ENCODE measurements at regions not wholly inside any gene's neighbourhood (a gene's known extent, or its start where the extent isn't known, plus 50 kb on each side); places are given as distances from the start of the nearest gene placed in this dataset.

GRCh38 chr9:14424983-14425382 lies 111.0 kb upstream of the NFIB start:
- no peak for DNase-seq

GRCh38 chr9:14424289-14424688 lies 110.3 kb upstream of the NFIB start:
- DNase-seq, result no peak

GRCh38 chr9:14423815-14424261 lies 109.9 kb upstream of the NFIB start:
- DNase-seq, result no peak

GRCh38 chr9:14421291-14421690 lies 107.3 kb upstream of the NFIB start:
- no peak for DNase-seq

- no peak for DNase-seq
Measured at GRCh38 chr9:14418941-14419937, 105.3 kb upstream of the NFIB start.

GRCh38 chr9:14418301-14418940 lies 104.5 kb upstream of the NFIB start:
- no peak for DNase-seq

- DNase-seq, result no peak
Measured at GRCh38 chr9:14417237-14417636, 103.3 kb upstream of the NFIB start.

- DNase-seq, result no peak
Measured at GRCh38 chr9:14415947-14416346, 102.0 kb upstream of the NFIB start.

- DNase-seq, result no peak
Measured at GRCh38 chr9:14413812-14414211, 99.9 kb upstream of the NFIB start.

- DNase-seq, result no peak
Measured at GRCh38 chr9:14412775-14413174, 98.8 kb upstream of the NFIB start.

GRCh38 chr9:14406463-14406862 lies 92.5 kb upstream of the NFIB start:
- DNase-seq, result no peak

GRCh38 chr9:14405176-14405706 lies 91.3 kb upstream of the NFIB start:
- DNase-seq, result no peak

- DNase-seq, result no peak
Measured at GRCh38 chr9:14403081-14403480, 89.1 kb upstream of the NFIB start.

- DNase-seq, result no peak
Measured at GRCh38 chr9:14402583-14402982, 88.6 kb upstream of the NFIB start.

GRCh38 chr9:14401911-14402310 lies 88.0 kb upstream of the NFIB start:
- DNase-seq, result no peak

- DNase-seq, result peak; percentile 44
Measured at GRCh38 chr9:14400658-14400995, 86.7 kb upstream of the NFIB start.

GRCh38 chr9:14399756-14400657 lies 86.1 kb upstream of the NFIB start:
- no peak for DNase-seq

- no peak for DNase-seq
Measured at GRCh38 chr9:14398473-14398872, 84.5 kb upstream of the NFIB start.

- no peak for DNase-seq
Measured at GRCh38 chr9:14396171-14396570, 82.2 kb upstream of the NFIB start.

GRCh38 chr9:14395317-14396082 lies 81.6 kb upstream of the NFIB start:
- no peak for DNase-seq

- no peak for DNase-seq
Measured at GRCh38 chr9:14393418-14393817, 79.5 kb upstream of the NFIB start.

- no peak for DNase-seq
Measured at GRCh38 chr9:14391620-14392019, 77.7 kb upstream of the NFIB start.
